ENCODE measurements at regions not wholly inside any gene's neighbourhood (a gene's known extent, or its start where the extent isn't known, plus 50 kb on each side); places are given as distances from the start of the nearest gene placed in this dataset.

DNA sequence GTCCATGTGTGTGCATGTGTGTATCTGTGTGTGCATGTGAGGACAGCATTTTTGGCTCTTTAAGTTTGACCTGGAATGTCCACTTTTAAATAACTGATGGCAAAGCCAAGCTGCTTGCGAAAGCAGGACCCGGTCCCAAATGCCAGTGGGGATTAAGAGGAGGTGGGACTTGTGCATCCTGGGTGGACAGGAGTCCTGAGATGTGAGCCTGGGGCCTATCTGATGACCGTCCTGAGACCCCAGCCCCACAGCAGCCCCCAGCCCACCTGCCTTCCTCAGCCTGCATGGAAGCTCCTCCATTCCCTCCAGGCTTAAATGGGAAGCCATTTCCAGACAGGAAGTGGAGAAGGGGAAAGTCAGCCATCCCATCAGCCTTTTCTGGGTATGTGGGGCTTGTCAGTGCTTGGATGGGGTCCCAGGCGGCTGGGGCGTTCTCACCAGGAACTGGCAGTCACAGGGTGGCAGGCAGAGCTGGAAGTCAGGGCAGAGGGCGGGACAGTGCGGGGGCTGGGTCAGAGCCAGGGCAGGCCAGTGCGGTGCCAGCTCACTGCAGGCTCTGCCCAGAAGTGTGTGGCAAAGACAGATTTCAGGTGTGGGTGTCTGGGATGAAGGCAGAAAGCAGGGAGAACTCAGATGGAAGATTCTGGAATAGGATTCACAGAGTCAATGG, 117.8 kb downstream of the ACKR3 start:
- H2BK120ac ChIP-seq (replicated peaks; ENCODE audit: low read depth, low read length) = no peak overlapping the region
- no peak for DNase-seq (ENCODE audit: low read depth in 1 of 2, low spot score in 2 of 2)
- no peak for FAIRE-seq
- no peak overlapping the region for H4K91ac ChIP-seq (replicated peaks; ENCODE audit: insufficient read length, low read length)
- no peak overlapping the region for H4K5ac ChIP-seq (ENCODE audit: insufficient read length, low read depth, low read length)
- H3K9ac ChIP-seq (replicated peaks in 1 of 4; ENCODE audit: extremely low read depth in 1 of 4, low read depth in 3 of 4, low read length in 3 of 4) = no peak overlapping the region
- CTCF ChIA-PET (ENCODE audit: partially characterized antibody) = no interaction called here
- H3K79me1 ChIP-seq (ENCODE audit: low read depth, low read length) = no peaks in the 10 kb centered on the region
- H2AFZ ChIP-seq (ENCODE audit: low read length) = no peak overlapping the region
- no peak overlapping the region for H3K14ac ChIP-seq (ENCODE audit: insufficient read length)
- H2BK5ac ChIP-seq (ENCODE audit: low read depth, low read length) = no peak overlapping the region
- no peak overlapping the region for H3K56ac ChIP-seq (replicated peaks; ENCODE audit: insufficient read length, low read depth, low read length)
- H3K79me2 ChIP-seq (ENCODE audit: control insufficient read depth in 1 of 2, insufficient read depth in 2 of 2, low read length in 2 of 2) = no peaks in the 10 kb centered on the region
- H3K27me3 ChIP-seq (replicated peaks in 1 of 4; ENCODE audit: control insufficient read depth in 3 of 4, extremely low read depth in 1 of 4, insufficient read depth in 3 of 4, low read length in 3 of 4) = no peaks in the 10 kb centered on the region
- H3K23me2 ChIP-seq (ENCODE audit: low read depth, low read length) = no peaks in the 10 kb centered on the region
- no peaks in the 10 kb centered on the region for H4K20me1 ChIP-seq (replicated peaks in 1 of 2; ENCODE audit: control insufficient read depth in 1 of 2, insufficient read depth in 2 of 2, low read length in 2 of 2)
- H3K4me3 ChIP-seq (ENCODE audit: extremely low read depth in 1 of 4, insufficient read depth in 2 of 4, low read depth in 3 of 4, low read length in 4 of 4) = no peak overlapping the region
- H3K36me3 ChIP-seq (ENCODE audit: control insufficient read depth in 2 of 4, insufficient read depth in 4 of 4, low read length in 3 of 4) = no peaks in the 10 kb centered on the region
- H3K27ac ChIP-seq (ENCODE audit: low read depth, low read length) = no peak overlapping the region
- 78% methylated on average over 7 of the region's 8 CpGs; no CpG with 5 or more reads in 1 of the 2 experiments for WGBS, 2 experiments (ENCODE audit: extremely low coverage in 1 of 2, insufficient coverage in 1 of 2, insufficient read length in 1 of 2, insufficient replicate concordance in 2 of 2, low coverage in 1 of 2, low lambda C conversion rate in 2 of 2, missing lambda C conversion rate in 1 of 2)
- H2AK5ac ChIP-seq (ENCODE audit: low read depth, low read length) = 0 out of 2 replicates have a peak overlapping the region, but pooled peaks have one; percentile 93
- no peak overlapping the region for H3K18ac ChIP-seq (ENCODE audit: extremely low read depth, low read length)
- no peak overlapping the region for H3K23ac ChIP-seq (ENCODE audit: insufficient read length)
- H3K4me2 ChIP-seq (ENCODE audit: insufficient read depth in 1 of 2, low read depth in 2 of 2, low read length in 2 of 2) = no peak overlapping the region
- 0 out of 2 replicates have a peak overlapping the region, but pooled peaks have one; percentile 6 for H2BK15ac ChIP-seq (ENCODE audit: low read length)
- POLR2A ChIA-PET (ENCODE audit: partially characterized antibody) = no interaction called here
- no peak overlapping the region for H2BK12ac ChIP-seq (ENCODE audit: low read depth, low read length)
- H3K4me1 ChIP-seq (replicated peaks in 1 of 4; ENCODE audit: control insufficient read depth in 3 of 4, insufficient read depth in 4 of 4, low read length in 3 of 4) = peaks cover 0 to 13% (median 2%) of the 10 kb centered on the region in 4 experiments; a peak in 2 of 7 replicates
- H4K8ac ChIP-seq (ENCODE audit: extremely low read depth, insufficient read depth, low read length) = no peak overlapping the region
- no peak overlapping the region for H3K4ac ChIP-seq (replicated peaks; ENCODE audit: insufficient read length, low read depth, low read length)
- H2BK20ac ChIP-seq (ENCODE audit: low read length) = no peak overlapping the region
- no peaks in the 10 kb centered on the region for H3K9me3 ChIP-seq (ENCODE audit: insufficient read depth in 2 of 2, low read depth in 1 of 2, low read length in 1 of 2)
- no peak for TF ChIP-seq EP300 (IDR thresholded peaks at IDR 0.05; ENCODE audit: borderline replicate concordance in 1 of 2, low read depth in 2 of 2, low read length in 2 of 2)
- no peak for TF ChIP-seq KDM5A (IDR thresholded peaks at IDR 0.05; ENCODE audit: low read length)
- TF ChIP-seq SIRT6 (IDR thresholded peaks at IDR 0.05; ENCODE audit: low read length) = no peak
- no peak for TF ChIP-seq SP1 (IDR thresholded peaks at IDR 0.05; ENCODE audit: low read depth, low read length)
- TF ChIP-seq, protein P1, sequence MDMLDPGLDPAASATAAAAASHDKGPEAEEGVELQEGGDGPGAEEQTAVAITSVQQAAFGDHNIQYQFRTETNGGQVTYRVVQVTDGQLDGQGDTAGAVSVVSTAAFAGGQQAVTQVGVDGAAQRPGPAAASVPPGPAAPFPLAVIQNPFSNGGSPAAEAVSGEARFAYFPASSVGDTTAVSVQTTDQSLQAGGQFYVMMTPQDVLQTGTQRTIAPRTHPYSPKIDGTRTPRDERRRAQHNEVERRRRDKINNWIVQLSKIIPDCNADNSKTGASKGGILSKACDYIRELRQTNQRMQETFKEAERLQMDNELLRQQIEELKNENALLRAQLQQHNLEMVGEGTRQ (IDR thresholded peaks at IDR 0.05; ENCODE audit: low read length) = no peak
- no peak for TF ChIP-seq ASH2L (IDR thresholded peaks at IDR 0.05; ENCODE audit: low read length)
- no peak for TF ChIP-seq SIN3A (conservative IDR thresholded peaks at IDR 0.05 in 1 of 2, IDR thresholded peaks at IDR 0.05 in 1 of 2; ENCODE audit: low read depth in 1 of 2, low read length in 2 of 2)
- TF ChIP-seq CHD2 (IDR thresholded peaks at IDR 0.05; ENCODE audit: low read length) = no peak
- TF ChIP-seq TEAD4 (IDR thresholded peaks at IDR 0.05; ENCODE audit: low read depth, low read length) = no peak
- no peak for TF ChIP-seq KDM4A (IDR thresholded peaks at IDR 0.05; ENCODE audit: low read depth, low read length, severe bottlenecking)
- TF ChIP-seq RFX5 (IDR thresholded peaks at IDR 0.05; ENCODE audit: borderline replicate concordance, low read depth, low read length) = no peak
- no peak for TF ChIP-seq NANOG (IDR thresholded peaks at IDR 0.05; ENCODE audit: insufficient read depth, low read depth, low read length, poor library complexity, severe bottlenecking)
- TF ChIP-seq SIX5 (IDR thresholded peaks at IDR 0.05; ENCODE audit: low read depth, low read length) = no peak

Data from H1 (cell line).